ENCODE measurements at regions not wholly inside any gene's neighbourhood (a gene's known extent, or its start where the extent isn't known, plus 50 kb on each side); places are given as distances from the start of the nearest gene placed in this dataset.

- TF ChIP-seq GATA2 (IDR thresholded peaks at IDR 0.05; ENCODE audit: low read depth, low read length) (no peak), GATA3 (IDR thresholded peaks at IDR 0.05; ENCODE audit: low read depth, low read length) (no peak)
Observed at GRCh38 chr22:26939466-26939865, 282.1 kb downstream of the MIAT start.
